HCT116 (cell line): ENCODE measurements at regions not wholly inside any gene's neighbourhood (a gene's known extent, or its start where the extent isn't known, plus 50 kb on each side); places are given as distances from the start of the nearest gene placed in this dataset.

ENCODE experiments used
- ATAC-seq: fragments of 200-7000 bp; cut with Tn5 transposase; 2 replicates; pipeline ENCODE4 v1.9.1; 2020; ENCODE audit warnings: mild to moderate bottlenecking, moderate library complexity
- BruUV-seq: library from RNA; stranded (reverse); fragments of 400-500 nt; replicated peaks from 2 replicates; lab custom pipeline; 2021; lab: Mats Ljungman, UMichigan
- CTCF ChIA-PET: fragments of 300-600 bp; sonication (Branson Sonifier 250); formaldehyde crosslinking; loops from one replicate; lab custom pipeline; 2021; ENCODE audit warnings: antibody characterized with exemption; lab: Charles Lee
- POLR2A ChIA-PET: fragments of 300-600, 350-600 bp; sonication (Branson Sonifier 250); formaldehyde crosslinking; loops from one replicate; lab custom pipeline; 2021; ENCODE audit warnings: antibody characterized with exemption; lab: Charles Lee
- RAD21 ChIA-PET, 2 experiments: fragments of 300-600 bp; sonication (Branson Sonifier 250); formaldehyde crosslinking; loops; one replicate each; lab custom pipeline; 2023; ENCODE audit warnings: low total read pairs in 2 of 2; ENCODE audit not compliant: uncharacterized antibody in 2 of 2, unreplicated experiment in 2 of 2, low non-redundant PET in 1 of 2; lab: Charles Lee
- DNase-seq: peaks from one replicate; pipeline ENCODE4 v3.0.0-alpha.2; 2010; ENCODE audit warnings: low read depth, low spot score
- H2AFZ ChIP-seq: fragments of 200-600 bp; shearing (Covaris generic), sonication (generic); 2 replicates; pipeline ENCODE4 v1.6.1; 2017; ENCODE audit warnings: low read depth, mixed run types, mixed read lengths, antibody characterized with exemption, low read length; ENCODE audit not compliant: poor library complexity, severe bottlenecking
- H3K27ac ChIP-seq: 2 replicates; pipeline ENCODE4 v1.5.1; 2012; ENCODE audit warnings: low read depth, low read length
- H3K27me3 ChIP-seq: fragments of 200-600 bp; sonication (generic); 2 replicates; pipeline ENCODE4 v1.6.1; 2016; ENCODE audit warnings: mixed run types, low read length, mixed read lengths; ENCODE audit not compliant: insufficient read depth
- H3K36me3 ChIP-seq, 2 experiments: fragments of 200-500 bp in 1 of 2; fragments of 200-600 bp in 1 of 2; sonication (Bioruptor generic) in 1 of 2; sonication (generic) in 1 of 2; 2 replicates each; pipeline versions ENCODE4 v1.5.1 to v1.6.1; 2014 to 2016; ENCODE audit warnings: low read length in 2 of 2, inconsistent platforms in 1 of 2, mixed read lengths in 1 of 2, mixed run types in 1 of 2; ENCODE audit not compliant: insufficient read depth in 2 of 2, control insufficient read depth in 1 of 2
- H3K4me1 ChIP-seq, 2 experiments: fragments of 200-600 bp in 1 of 2; sonication (generic) in 1 of 2; 2 replicates each; pipeline versions ENCODE4 v1.5.1 to v1.6.1; 2012 to 2017; ENCODE audit warnings: low read length in 2 of 2, inconsistent platforms in 1 of 2, mild to moderate bottlenecking in 1 of 2, mixed read lengths in 1 of 2, mixed run types in 1 of 2, moderate library complexity in 1 of 2; ENCODE audit not compliant: insufficient read depth in 2 of 2, control insufficient read depth in 1 of 2
- H3K4me2 ChIP-seq: fragments of 200-600 bp; sonication (generic); 2 replicates; pipeline ENCODE4 v1.6.1; 2017; ENCODE audit warnings: mixed run types, low read length, mixed read lengths
- H3K4me3 ChIP-seq, 2 experiments: fragments of 200-600 bp in 1 of 2; sonication (generic) in 1 of 2; replicated peaks in 1 of 2; 2 replicates each; pipeline ENCODE4 v1.5.1; 2011 to 2016; ENCODE audit warnings: low read length in 2 of 2, control low read depth in 1 of 2, low read depth in 1 of 2, mild to moderate bottlenecking in 1 of 2, mixed read lengths in 1 of 2, mixed run types in 1 of 2
- H3K79me2 ChIP-seq: fragments of 200-600 bp; sonication (generic); 2 replicates; pipeline ENCODE4 v1.6.1; 2017; ENCODE audit warnings: mild to moderate bottlenecking, mixed run types, low read length, moderate library complexity, mixed read lengths; ENCODE audit not compliant: insufficient read depth
- H3K9ac ChIP-seq: fragments of 200-600 bp; sonication (generic); 2 replicates; pipeline ENCODE4 v1.6.1; 2016; ENCODE audit warnings: low read length, mixed read lengths
- H3K9me2 ChIP-seq: fragments of 200-600 bp; sonication (generic), shearing (Covaris generic); 2 replicates; pipeline ENCODE4 v1.6.1; 2017; ENCODE audit warnings: mixed run types, mild to moderate bottlenecking, moderate library complexity; ENCODE audit not compliant: insufficient read depth
- H3K9me3 ChIP-seq, 2 experiments: fragments of 200-500 bp in 1 of 2; fragments of 200-600 bp in 1 of 2; sonication (Bioruptor generic) in 1 of 2; sonication (generic) in 1 of 2; 2 replicates each; pipeline ENCODE4 v1.6.1; 2014 to 2017; ENCODE audit warnings: low read length in 2 of 2, mixed read lengths in 2 of 2, inconsistent platforms in 1 of 2, low read depth in 1 of 2, mild to moderate bottlenecking in 1 of 2, mixed run types in 1 of 2, moderate library complexity in 1 of 2; ENCODE audit not compliant: control insufficient read depth in 1 of 2, insufficient read depth in 1 of 2
- H4K20me1 ChIP-seq: fragments of 200-600 bp; sonication (generic), shearing (Covaris generic); 2 replicates; pipeline ENCODE4 v1.6.1; 2017; ENCODE audit warnings: mixed run types, mild to moderate bottlenecking, moderate library complexity; ENCODE audit not compliant: insufficient read depth
- CEBPB ChIP-seq: IDR thresholded peaks from 2 replicates; pipeline ENCODE4 v1.6.1; 2012; ENCODE audit warnings: low read depth
- EGR1 ChIP-seq: IDR thresholded peaks from 2 replicates; pipeline ENCODE4 v1.6.1; 2012; ENCODE audit warnings: low read depth
- ELF1 ChIP-seq: IDR thresholded peaks from 2 replicates; pipeline ENCODE4 v1.6.1; 2012; ENCODE audit warnings: low read depth, borderline replicate concordance
- EZH2phosphoT487 ChIP-seq: fragments of 200-600 bp; IDR thresholded peaks from 2 replicates; pipeline ENCODE4 v1.6.1; 2018; ENCODE audit warnings: antibody characterized with exemption, borderline replicate concordance
- FOSL1 ChIP-seq: IDR thresholded peaks from 2 replicates; pipeline ENCODE4 v1.6.1; 2012; ENCODE audit warnings: low read depth
- JUND ChIP-seq: IDR thresholded peaks from 2 replicates; pipeline ENCODE4 v1.6.1; 2012
- POLR2A ChIP-seq: IDR thresholded peaks from 2 replicates; pipeline ENCODE4 v1.7.0; 2011; ENCODE audit warnings: borderline replicate concordance; ENCODE audit not compliant: insufficient read depth, insufficient read length; ENCODE audit errors: extremely low read depth
- RAD21 ChIP-seq: IDR thresholded peaks from 2 replicates; pipeline ENCODE4 v1.6.1; 2012; ENCODE audit warnings: low read depth, mild to moderate bottlenecking
- SIN3A ChIP-seq: IDR thresholded peaks from 2 replicates; pipeline ENCODE4 v1.6.1; 2012; ENCODE audit warnings: low read depth
- SRF ChIP-seq: IDR thresholded peaks from 2 replicates; pipeline ENCODE4 v1.6.1; 2012; ENCODE audit warnings: low read depth
- TCF7L2 ChIP-seq: IDR thresholded peaks from 2 replicates; pipeline ENCODE4 v1.7.0; 2011; ENCODE audit warnings: borderline replicate concordance, inconsistent platforms; ENCODE audit not compliant: insufficient read depth, insufficient read length; ENCODE audit errors: extremely low read depth
- ZNF274 ChIP-seq: fragments of 200-500 bp; sonication (Bioruptor generic); IDR thresholded peaks from 2 replicates; pipeline ENCODE4 v1.6.1; 2014; ENCODE audit warnings: mild to moderate bottlenecking, low read depth, low read length, inconsistent platforms
- intact Hi-C: fragments of 100-400 bp; cut with micrococcal nuclease; formaldehyde crosslinking; loops from 2 replicates; pipeline ENCODE4 v1.10.0; 2022
- TF ChIP-seq, protein P1 (sequence below), 3 experiments: fragments of 200-600 bp in 1 of 3; sonication (generic) in 1 of 3; IDR thresholded peaks in 2 of 3; conservative IDR thresholded peaks in 1 of 3; 2 replicates each; pipeline ENCODE4 v1.5.1; 2012 to 2017; ENCODE audit warnings: low read depth in 2 of 3, low read length in 2 of 3, antibody characterized with exemption in 1 of 3, borderline replicate concordance in 1 of 3, control low read depth in 1 of 3, mild to moderate bottlenecking in 1 of 3, mixed read lengths in 1 of 3, mixed run types in 1 of 3, moderate library complexity in 1 of 3; ENCODE audit not compliant: insufficient read depth in 1 of 3
- TF ChIP-seq, protein P2 (sequence below): IDR thresholded peaks from 2 replicates; pipeline ENCODE4 v1.6.1; 2012
- TF ChIP-seq, protein P3 (sequence below): IDR thresholded peaks from 2 replicates; pipeline ENCODE4 v1.6.1; 2012; ENCODE audit warnings: low read depth
- TF ChIP-seq, protein P4 (sequence below): IDR thresholded peaks from 2 replicates; pipeline ENCODE4 v1.6.1; 2011; ENCODE audit warnings: mild to moderate bottlenecking, low read length, moderate library complexity; ENCODE audit not compliant: insufficient replicate concordance; ENCODE audit errors: extremely low read depth
- TF ChIP-seq, protein P5 (sequence below): IDR thresholded peaks from 2 replicates; pipeline ENCODE4 v1.6.1; 2012

DNA sequence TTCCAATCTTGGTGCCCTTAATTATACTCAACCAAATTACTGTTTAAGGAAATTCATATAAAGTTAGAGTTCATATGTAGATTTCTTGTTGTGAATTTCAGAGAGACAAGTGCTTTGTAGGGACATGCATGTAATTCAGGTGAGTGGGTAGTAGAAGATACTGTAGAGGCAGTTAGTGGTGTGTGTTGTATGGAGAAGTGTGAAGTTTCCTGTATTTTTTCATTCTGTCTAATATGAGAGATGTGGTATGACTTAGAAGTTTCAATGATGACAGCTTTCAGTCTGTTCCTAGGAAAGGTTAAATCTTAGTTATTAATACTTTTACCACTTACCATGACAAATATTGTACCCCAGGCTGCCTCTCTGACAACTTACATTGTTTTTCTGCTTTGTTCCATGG, 294.2 kb downstream of the TDRD3 start:
- Histone ChIP-seq H4K20me1 (no peaks in the 10 kb centered on the region), H3K79me2 (no peaks in the 10 kb centered on the region), H3K4me2 (no peak overlapping the region), H3K9ac (no peak overlapping the region), H2AFZ (no peak overlapping the region), H3K27ac (no peak overlapping the region), H3K36me3 (no peaks in the 10 kb centered on the region), H3K4me1 (no peaks in the 10 kb centered on the region), H3K27me3 (peaks cover 26% of the 10 kb centered on the region), H3K9me3 (no peaks in the 10 kb centered on the region), H3K9me2 (no peaks in the 10 kb centered on the region), H3K4me3 (no peak overlapping the region)
- DNase-seq (no peak), ATAC-seq (no peak)
- intact Hi-C loops: no loop called here
- CTCF ChIA-PET: no interaction called here
- no peak for TF ChIP-seq ZNF274
- no peak for TF ChIP-seq CEBPB
- TF ChIP-seq, protein P1, sequence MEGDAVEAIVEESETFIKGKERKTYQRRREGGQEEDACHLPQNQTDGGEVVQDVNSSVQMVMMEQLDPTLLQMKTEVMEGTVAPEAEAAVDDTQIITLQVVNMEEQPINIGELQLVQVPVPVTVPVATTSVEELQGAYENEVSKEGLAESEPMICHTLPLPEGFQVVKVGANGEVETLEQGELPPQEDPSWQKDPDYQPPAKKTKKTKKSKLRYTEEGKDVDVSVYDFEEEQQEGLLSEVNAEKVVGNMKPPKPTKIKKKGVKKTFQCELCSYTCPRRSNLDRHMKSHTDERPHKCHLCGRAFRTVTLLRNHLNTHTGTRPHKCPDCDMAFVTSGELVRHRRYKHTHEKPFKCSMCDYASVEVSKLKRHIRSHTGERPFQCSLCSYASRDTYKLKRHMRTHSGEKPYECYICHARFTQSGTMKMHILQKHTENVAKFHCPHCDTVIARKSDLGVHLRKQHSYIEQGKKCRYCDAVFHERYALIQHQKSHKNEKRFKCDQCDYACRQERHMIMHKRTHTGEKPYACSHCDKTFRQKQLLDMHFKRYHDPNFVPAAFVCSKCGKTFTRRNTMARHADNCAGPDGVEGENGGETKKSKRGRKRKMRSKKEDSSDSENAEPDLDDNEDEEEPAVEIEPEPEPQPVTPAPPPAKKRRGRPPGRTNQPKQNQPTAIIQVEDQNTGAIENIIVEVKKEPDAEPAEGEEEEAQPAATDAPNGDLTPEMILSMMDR (IDR thresholded peaks at IDR 0.05 in 2 of 3, conservative IDR thresholded peaks at IDR 0.05 in 1 of 3; ENCODE audit: borderline replicate concordance in 1 of 3, insufficient read depth in 1 of 3, low read depth in 2 of 3, low read length in 2 of 3): no peak
- no peak for TF ChIP-seq EZH2phosphoT487
- no peak for TF ChIP-seq RAD21
- TF ChIP-seq, protein P2, sequence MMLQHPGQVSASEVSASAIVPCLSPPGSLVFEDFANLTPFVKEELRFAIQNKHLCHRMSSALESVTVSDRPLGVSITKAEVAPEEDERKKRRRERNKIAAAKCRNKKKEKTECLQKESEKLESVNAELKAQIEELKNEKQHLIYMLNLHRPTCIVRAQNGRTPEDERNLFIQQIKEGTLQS: no peak
- no peak for TF ChIP-seq EGR1
- TF ChIP-seq FOSL1: no peak
- TF ChIP-seq, protein P3, sequence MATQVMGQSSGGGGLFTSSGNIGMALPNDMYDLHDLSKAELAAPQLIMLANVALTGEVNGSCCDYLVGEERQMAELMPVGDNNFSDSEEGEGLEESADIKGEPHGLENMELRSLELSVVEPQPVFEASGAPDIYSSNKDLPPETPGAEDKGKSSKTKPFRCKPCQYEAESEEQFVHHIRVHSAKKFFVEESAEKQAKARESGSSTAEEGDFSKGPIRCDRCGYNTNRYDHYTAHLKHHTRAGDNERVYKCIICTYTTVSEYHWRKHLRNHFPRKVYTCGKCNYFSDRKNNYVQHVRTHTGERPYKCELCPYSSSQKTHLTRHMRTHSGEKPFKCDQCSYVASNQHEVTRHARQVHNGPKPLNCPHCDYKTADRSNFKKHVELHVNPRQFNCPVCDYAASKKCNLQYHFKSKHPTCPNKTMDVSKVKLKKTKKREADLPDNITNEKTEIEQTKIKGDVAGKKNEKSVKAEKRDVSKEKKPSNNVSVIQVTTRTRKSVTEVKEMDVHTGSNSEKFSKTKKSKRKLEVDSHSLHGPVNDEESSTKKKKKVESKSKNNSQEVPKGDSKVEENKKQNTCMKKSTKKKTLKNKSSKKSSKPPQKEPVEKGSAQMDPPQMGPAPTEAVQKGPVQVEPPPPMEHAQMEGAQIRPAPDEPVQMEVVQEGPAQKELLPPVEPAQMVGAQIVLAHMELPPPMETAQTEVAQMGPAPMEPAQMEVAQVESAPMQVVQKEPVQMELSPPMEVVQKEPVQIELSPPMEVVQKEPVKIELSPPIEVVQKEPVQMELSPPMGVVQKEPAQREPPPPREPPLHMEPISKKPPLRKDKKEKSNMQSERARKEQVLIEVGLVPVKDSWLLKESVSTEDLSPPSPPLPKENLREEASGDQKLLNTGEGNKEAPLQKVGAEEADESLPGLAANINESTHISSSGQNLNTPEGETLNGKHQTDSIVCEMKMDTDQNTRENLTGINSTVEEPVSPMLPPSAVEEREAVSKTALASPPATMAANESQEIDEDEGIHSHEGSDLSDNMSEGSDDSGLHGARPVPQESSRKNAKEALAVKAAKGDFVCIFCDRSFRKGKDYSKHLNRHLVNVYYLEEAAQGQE: no peak
- no peak for TF ChIP-seq SIN3A
- no peak for TF ChIP-seq POLR2A
- TF ChIP-seq SRF: no peak
- no peak for TF ChIP-seq ELF1
- no peak for TF ChIP-seq TCF7L2
- TF ChIP-seq, protein P4, sequence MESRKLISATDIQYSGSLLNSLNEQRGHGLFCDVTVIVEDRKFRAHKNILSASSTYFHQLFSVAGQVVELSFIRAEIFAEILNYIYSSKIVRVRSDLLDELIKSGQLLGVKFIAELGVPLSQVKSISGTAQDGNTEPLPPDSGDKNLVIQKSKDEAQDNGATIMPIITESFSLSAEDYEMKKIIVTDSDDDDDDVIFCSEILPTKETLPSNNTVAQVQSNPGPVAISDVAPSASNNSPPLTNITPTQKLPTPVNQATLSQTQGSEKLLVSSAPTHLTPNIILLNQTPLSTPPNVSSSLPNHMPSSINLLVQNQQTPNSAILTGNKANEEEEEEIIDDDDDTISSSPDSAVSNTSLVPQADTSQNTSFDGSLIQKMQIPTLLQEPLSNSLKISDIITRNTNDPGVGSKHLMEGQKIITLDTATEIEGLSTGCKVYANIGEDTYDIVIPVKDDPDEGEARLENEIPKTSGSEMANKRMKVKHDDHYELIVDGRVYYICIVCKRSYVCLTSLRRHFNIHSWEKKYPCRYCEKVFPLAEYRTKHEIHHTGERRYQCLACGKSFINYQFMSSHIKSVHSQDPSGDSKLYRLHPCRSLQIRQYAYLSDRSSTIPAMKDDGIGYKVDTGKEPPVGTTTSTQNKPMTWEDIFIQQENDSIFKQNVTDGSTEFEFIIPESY: no peak
- TF ChIP-seq, protein P5, sequence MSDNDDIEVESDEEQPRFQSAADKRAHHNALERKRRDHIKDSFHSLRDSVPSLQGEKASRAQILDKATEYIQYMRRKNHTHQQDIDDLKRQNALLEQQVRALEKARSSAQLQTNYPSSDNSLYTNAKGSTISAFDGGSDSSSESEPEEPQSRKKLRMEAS: no peak
- no peak for TF ChIP-seq JUND
- RAD21 ChIA-PET: no interaction called here
- POLR2A ChIA-PET: no interaction called here
- no TSS peak for BruUV-seq
